ENCODE measurements at regions not wholly inside any gene's neighbourhood (a gene's known extent, or its start where the extent isn't known, plus 50 kb on each side); places are given as distances from the start of the nearest gene placed in this dataset.

DNA sequence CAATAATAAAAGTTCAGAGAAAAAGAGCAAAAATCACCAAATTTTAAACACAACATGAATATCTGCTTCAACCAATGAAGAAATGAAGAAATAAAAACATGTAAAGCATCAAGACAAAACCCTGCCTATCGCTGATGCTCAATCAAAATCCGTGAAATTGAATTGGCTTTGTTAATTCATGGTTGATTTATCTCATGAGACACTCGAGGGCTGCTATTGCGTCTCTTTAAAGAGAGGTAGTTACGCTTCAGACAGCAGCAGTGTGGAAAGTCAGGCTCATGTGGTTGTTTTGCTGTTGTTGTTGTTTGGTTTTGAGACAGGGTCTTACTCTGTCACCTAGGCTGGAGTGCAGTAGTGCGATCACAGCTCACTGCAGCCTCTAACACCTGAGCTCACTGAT, 65.5 kb upstream of the RGS7 start:
- TF ChIP-seq POLR2A (IDR thresholded peaks at IDR 0.05) (no peak), EP300 (IDR thresholded peaks at IDR 0.05) (no peak), POLR2AphosphoS5 (IDR thresholded peaks at IDR 0.05) (no peak)
- TF ChIP-seq, protein P1, sequence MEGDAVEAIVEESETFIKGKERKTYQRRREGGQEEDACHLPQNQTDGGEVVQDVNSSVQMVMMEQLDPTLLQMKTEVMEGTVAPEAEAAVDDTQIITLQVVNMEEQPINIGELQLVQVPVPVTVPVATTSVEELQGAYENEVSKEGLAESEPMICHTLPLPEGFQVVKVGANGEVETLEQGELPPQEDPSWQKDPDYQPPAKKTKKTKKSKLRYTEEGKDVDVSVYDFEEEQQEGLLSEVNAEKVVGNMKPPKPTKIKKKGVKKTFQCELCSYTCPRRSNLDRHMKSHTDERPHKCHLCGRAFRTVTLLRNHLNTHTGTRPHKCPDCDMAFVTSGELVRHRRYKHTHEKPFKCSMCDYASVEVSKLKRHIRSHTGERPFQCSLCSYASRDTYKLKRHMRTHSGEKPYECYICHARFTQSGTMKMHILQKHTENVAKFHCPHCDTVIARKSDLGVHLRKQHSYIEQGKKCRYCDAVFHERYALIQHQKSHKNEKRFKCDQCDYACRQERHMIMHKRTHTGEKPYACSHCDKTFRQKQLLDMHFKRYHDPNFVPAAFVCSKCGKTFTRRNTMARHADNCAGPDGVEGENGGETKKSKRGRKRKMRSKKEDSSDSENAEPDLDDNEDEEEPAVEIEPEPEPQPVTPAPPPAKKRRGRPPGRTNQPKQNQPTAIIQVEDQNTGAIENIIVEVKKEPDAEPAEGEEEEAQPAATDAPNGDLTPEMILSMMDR (IDR thresholded peaks at IDR 0.05) = no peak
- 82 to 89% (median 86%) methylated on average over 6 of the region's 6 CpGs for WGBS, 5 donors
- Histone ChIP-seq H3K27ac (no peak overlapping the region), H3K36me3 (no peaks in the 10 kb centered on the region), H3K9me3 (peaks cover 0 to 4% (median 0%) of the 10 kb centered on the region in 4 donors), H3K27me3 (peaks cover 5 to 28% (median 13%) of the 10 kb centered on the region in 3 donors), H3K4me3 (no peak overlapping the region), H3K4me1 (peaks cover 5 to 18% (median 14%) of the 10 kb centered on the region in 4 donors)
- no peak for DNase-seq
- intact Hi-C loops (cut with DNase I; ENCODE audit: low total_unique reads) = no loop called here

DNA sequence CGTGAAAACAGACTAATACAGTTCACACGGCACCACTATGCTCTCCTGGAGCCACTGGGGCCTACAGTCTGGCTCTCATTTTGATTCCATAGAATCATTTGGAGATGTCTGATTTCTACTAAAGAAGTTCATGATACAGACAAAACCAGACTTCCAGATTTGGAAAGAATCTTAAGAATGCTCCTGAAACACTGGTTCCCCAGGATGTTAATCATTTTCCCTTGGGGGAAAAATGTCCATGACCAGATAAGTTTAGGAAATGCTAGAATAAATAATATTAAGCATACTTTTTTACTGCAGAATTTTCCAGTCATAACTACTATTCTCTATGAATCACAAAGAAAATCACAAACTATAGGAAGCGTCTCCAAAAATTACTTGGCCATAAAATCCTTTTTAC, 63.0 kb upstream of the RGS7 start:
- intact Hi-C loops (cut with DNase I; ENCODE audit: low total_unique reads) = no loop called here
- Histone ChIP-seq H3K27ac (no peak overlapping the region), H3K4me1 (peaks cover 5 to 18% (median 14%) of the 10 kb centered on the region in 4 donors), H3K36me3 (no peaks in the 10 kb centered on the region), H3K9me3 (no peaks in the 10 kb centered on the region), H3K27me3 (peaks cover 5 to 27% (median 13%) of the 10 kb centered on the region in 3 donors), H3K4me3 (no peak overlapping the region)
- TF ChIP-seq, protein P1 (IDR thresholded peaks at IDR 0.05) = no peak
- TF ChIP-seq POLR2AphosphoS5 (IDR thresholded peaks at IDR 0.05) = no peak
- no peak for TF ChIP-seq EP300 (IDR thresholded peaks at IDR 0.05)
- TF ChIP-seq POLR2A (IDR thresholded peaks at IDR 0.05) = no peak
- no peak for DNase-seq
- 89 to 96% (median 90%) methylated on average over 3 of the region's 3 CpGs for WGBS, 5 donors

DNA sequence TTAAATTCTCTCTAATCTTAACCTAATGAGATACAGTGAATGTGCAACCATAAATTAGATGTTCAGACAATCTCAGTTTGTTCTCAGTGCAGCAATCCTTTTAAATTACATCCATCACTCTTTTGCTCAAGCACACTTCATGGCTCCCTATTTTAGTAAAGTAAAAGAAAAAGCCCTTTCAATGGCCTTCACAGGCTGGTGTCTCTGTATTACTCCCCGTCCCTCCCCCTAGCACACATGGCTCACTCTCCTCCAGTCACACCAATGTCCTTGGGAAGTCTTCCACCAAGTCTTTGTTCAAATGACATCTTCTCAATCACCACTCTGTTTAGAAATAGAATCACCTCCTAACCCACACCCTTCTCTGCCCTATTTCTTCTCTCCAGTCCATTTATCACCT, 60.3 kb upstream of the RGS7 start:
- H3K27ac ChIP-seq = no peak overlapping the region
- H3K36me3 ChIP-seq = no peaks in the 10 kb centered on the region
- no peak for DNase-seq
- H3K4me1 ChIP-seq = no peaks in the 10 kb centered on the region
- no peak for TF ChIP-seq POLR2A (IDR thresholded peaks at IDR 0.05)
- TF ChIP-seq, protein P1 (IDR thresholded peaks at IDR 0.05) = no peak
- TF ChIP-seq EP300 (IDR thresholded peaks at IDR 0.05) = no peak
- no peak for TF ChIP-seq POLR2AphosphoS5 (IDR thresholded peaks at IDR 0.05)
- H3K4me3 ChIP-seq = no peak overlapping the region
- peaks cover 0 to 5% (median 0%) of the 10 kb centered on the region in 3 donors for H3K27me3 ChIP-seq
- intact Hi-C loops (cut with DNase I; ENCODE audit: low total_unique reads) = no loop called here
- WGBS, 5 donors = 76 to 97% (median 88%) methylated on average over 1 of the region's 1 CpG
- H3K9me3 ChIP-seq = no peaks in the 10 kb centered on the region

DNA sequence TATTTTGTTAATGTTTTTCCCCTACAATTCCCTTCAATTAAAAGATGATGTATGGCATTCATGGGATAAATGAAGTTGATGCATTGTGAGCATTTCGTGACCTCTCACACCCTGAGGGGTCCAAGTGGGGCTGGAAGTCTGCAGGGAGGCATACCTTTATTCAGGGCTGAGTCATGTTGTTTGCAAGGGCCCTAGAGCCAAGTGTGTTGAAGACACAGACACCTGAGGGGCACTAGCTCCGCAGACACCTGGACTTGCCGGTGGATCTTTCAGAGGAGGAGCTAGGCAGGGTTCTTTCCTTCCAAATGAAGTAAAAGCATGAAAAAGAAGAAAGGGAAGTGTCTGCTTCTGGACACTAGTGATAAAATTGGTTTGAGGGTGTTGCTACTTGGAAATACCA, 57.0 kb upstream of the RGS7 start:
- H3K4me1 ChIP-seq = peaks cover 0 to 13% (median 0%) of the 10 kb centered on the region in 4 donors
- no peaks in the 10 kb centered on the region for H3K36me3 ChIP-seq
- TF ChIP-seq POLR2AphosphoS5 (IDR thresholded peaks at IDR 0.05) = no peak
- TF ChIP-seq, protein P1 (IDR thresholded peaks at IDR 0.05) = no peak
- no peak for TF ChIP-seq EP300 (IDR thresholded peaks at IDR 0.05)
- no peak for TF ChIP-seq POLR2A (IDR thresholded peaks at IDR 0.05)
- no peaks in the 10 kb centered on the region for H3K27me3 ChIP-seq
- intact Hi-C loops (cut with DNase I; ENCODE audit: low total_unique reads) = no loop called here
- H3K4me3 ChIP-seq = no peak overlapping the region
- no peak overlapping the region for H3K27ac ChIP-seq
- no peak for DNase-seq
- WGBS, 5 donors = 69 to 81% (median 77%) methylated on average over 3 of the region's 3 CpGs
- H3K9me3 ChIP-seq = no peaks in the 10 kb centered on the region

All from stomach (tissue), 8 donors.